GM23338 (cell line): ENCODE measurements at regions not wholly inside any gene's neighbourhood (a gene's known extent, or its start where the extent isn't known, plus 50 kb on each side); places are given as distances from the start of the nearest gene placed in this dataset.

Experiments
- ATAC-seq: fragments of 200-7000 bp; cut with Tn5 transposase; 3 replicates; pipeline ENCODE4 v1.9.1; 2020
- DNase-seq: peaks from one replicate; pipeline ENCODE4 v3.0.0-alpha.2; 2015; ENCODE audit warnings: low spot score
- H2AFZ ChIP-seq: fragments of 200-600 bp; sonication (generic); 2 replicates; pipeline ENCODE4 v1.8.0; 2016; ENCODE audit warnings: antibody characterized with exemption, mild to moderate bottlenecking, moderate library complexity
- H3F3A ChIP-seq: fragments of 200-600 bp; sonication (generic); replicated peaks from 2 replicates; pipeline ENCODE4 v1.8.0; 2017; ENCODE audit warnings: antibody characterized with exemption, mixed run types, low read depth
- H3K27ac ChIP-seq: fragments of 200-600 bp; sonication (generic); 2 replicates; pipeline ENCODE4 v1.6.1; 2016; ENCODE audit warnings: low read depth
- H3K27me3 ChIP-seq: fragments of 200-600 bp; sonication (generic); 2 replicates; pipeline ENCODE4 v1.8.0; 2016; ENCODE audit warnings: mild to moderate bottlenecking, mixed run types, moderate library complexity; ENCODE audit not compliant: insufficient read depth
- H3K36me3 ChIP-seq: fragments of 200-600 bp; sonication (generic); 2 replicates; pipeline ENCODE4 v1.8.0; 2016; ENCODE audit warnings: mild to moderate bottlenecking; ENCODE audit not compliant: insufficient read depth
- H3K4me1 ChIP-seq: fragments of 200-600 bp; sonication (generic); 2 replicates; pipeline ENCODE4 v1.8.0; 2016; ENCODE audit warnings: mild to moderate bottlenecking, moderate library complexity; ENCODE audit not compliant: insufficient read depth
- H3K4me2 ChIP-seq: fragments of 200-600 bp; sonication (generic); 2 replicates; pipeline ENCODE4 v1.7.1; 2017; ENCODE audit warnings: mixed run types
- H3K4me3 ChIP-seq: fragments of 200-600 bp; sonication (generic); 2 replicates; pipeline ENCODE4 v1.6.1; 2016; ENCODE audit warnings: mixed run types
- H3K79me2 ChIP-seq: fragments of 200-600 bp; sonication (generic); replicated peaks from 2 replicates; pipeline ENCODE4 v1.8.0; 2017; ENCODE audit warnings: mild to moderate bottlenecking; ENCODE audit not compliant: insufficient read depth
- H3K9me2 ChIP-seq: fragments of 200-600 bp; sonication (generic); 2 replicates; pipeline ENCODE4 v1.8.0; 2017; ENCODE audit not compliant: insufficient read depth
- H4K20me1 ChIP-seq: fragments of 200-600 bp; sonication (generic); replicated peaks from 2 replicates; pipeline ENCODE4 v1.8.0; 2017; ENCODE audit warnings: mild to moderate bottlenecking; ENCODE audit not compliant: insufficient read depth
- H3K27ac Mint-ChIP-seq: 2 replicates; pipeline ENCODE4 v1.8.0; 2020; ENCODE audit warnings: inconsistent platforms, mild to moderate bottlenecking, moderate library complexity, mixed read lengths
- H3K27me3 Mint-ChIP-seq: 3 replicates; pipeline ENCODE4 v1.8.0; 2022; ENCODE audit warnings: low read depth, mild to moderate bottlenecking, moderate library complexity, mixed read lengths, inconsistent platforms; ENCODE audit not compliant: insufficient read depth, poor library complexity
- H3K36me3 Mint-ChIP-seq: 3 replicates; pipeline ENCODE4 v1.8.0; 2021; ENCODE audit warnings: low read depth, mild to moderate bottlenecking, inconsistent platforms, moderate library complexity, mixed read lengths
- H3K4me1 Mint-ChIP-seq: 3 replicates; pipeline ENCODE4 v1.8.0; 2020; ENCODE audit warnings: mild to moderate bottlenecking, inconsistent platforms, mixed read lengths
- H3K4me3 Mint-ChIP-seq: 3 replicates; pipeline ENCODE4 v1.8.0; 2021; ENCODE audit warnings: moderate library complexity, mild to moderate bottlenecking, inconsistent platforms, mixed read lengths
- H3K9me3 Mint-ChIP-seq: 3 replicates; pipeline ENCODE4 v1.8.0; 2020; ENCODE audit warnings: moderate library complexity, mild to moderate bottlenecking, inconsistent platforms, mixed read lengths
- CREB1 ChIP-seq: fragments of 250-450 bp; sonication (Bioruptor Pico); IDR thresholded peaks from 2 replicates; pipeline ENCODE4 v1.5.0; 2020; ENCODE audit warnings: low read depth, mild to moderate bottlenecking, moderate library complexity
- EZH2 ChIP-seq: fragments of 200-600 bp; sonication (generic); IDR thresholded peaks from one replicate; pipeline ENCODE4 v1.8.0; 2017; ENCODE audit warnings: antibody characterized with exemption, mild to moderate bottlenecking, low read depth; ENCODE audit not compliant: unreplicated experiment
- EZH2phosphoT487 ChIP-seq: fragments of 200-600 bp; sonication (generic); IDR thresholded peaks from one replicate; pipeline ENCODE4 v1.8.1; 2018; ENCODE audit warnings: antibody characterized with exemption; ENCODE audit not compliant: unreplicated experiment
- JUNB ChIP-seq: IDR thresholded peaks from one replicate; pipeline ENCODE4 v1.6.1; 2016; ENCODE audit warnings: antibody characterized with exemption; ENCODE audit not compliant: unreplicated experiment
- NANOG ChIP-seq: IDR thresholded peaks from 2 replicates; pipeline ENCODE4 v1.6.1; 2016; ENCODE audit warnings: antibody characterized with exemption, borderline replicate concordance
- POLR2AphosphoS5 ChIP-seq: IDR thresholded peaks from 2 replicates; pipeline ENCODE4 v1.6.1; 2016; ENCODE audit warnings: antibody characterized with exemption, low read depth
- STAT1 ChIP-seq: IDR thresholded peaks from one replicate; pipeline ENCODE4 v1.6.1; 2016; ENCODE audit warnings: antibody characterized with exemption; ENCODE audit not compliant: unreplicated experiment
- ZNF114 ChIP-seq: fragments of 250-450 bp; sonication (Bioruptor Pico); IDR thresholded peaks from 2 replicates; pipeline ENCODE4 v1.5.0; 2020; ENCODE audit warnings: mild to moderate bottlenecking, moderate library complexity
- ZNF331 ChIP-seq: fragments of 250-450 bp; sonication (Bioruptor Pico); IDR thresholded peaks from 2 replicates; pipeline ENCODE4 v1.5.0; 2020; ENCODE audit warnings: low read depth, mild to moderate bottlenecking, moderate library complexity
- TF ChIP-seq, protein P1 (sequence below): IDR thresholded peaks from 2 replicates; pipeline ENCODE4 v1.6.1; 2016; ENCODE audit warnings: antibody characterized with exemption
- TF ChIP-seq, protein P2 (sequence below): IDR thresholded peaks from one replicate; pipeline ENCODE4 v1.6.1; 2018; ENCODE audit warnings: antibody characterized with exemption; ENCODE audit not compliant: unreplicated experiment
- TF ChIP-seq, protein P3 (sequence below): fragments of 250-450 bp; sonication (Bioruptor Pico); IDR thresholded peaks from 2 replicates; pipeline ENCODE4 v1.5.0; 2020; ENCODE audit warnings: mild to moderate bottlenecking, moderate library complexity
- TF ChIP-seq, protein P4 (sequence below), 2 experiments: fragments of 200-600 bp in 1 of 2; sonication (generic) in 1 of 2; conservative IDR thresholded peaks; 2 replicates each; pipeline versions ENCODE4 v1.5.1 to v1.6.1; 2016 to 2017; ENCODE audit warnings: antibody characterized with exemption in 2 of 2, low read depth in 2 of 2, mild to moderate bottlenecking in 2 of 2, moderate library complexity in 1 of 2

DNA sequence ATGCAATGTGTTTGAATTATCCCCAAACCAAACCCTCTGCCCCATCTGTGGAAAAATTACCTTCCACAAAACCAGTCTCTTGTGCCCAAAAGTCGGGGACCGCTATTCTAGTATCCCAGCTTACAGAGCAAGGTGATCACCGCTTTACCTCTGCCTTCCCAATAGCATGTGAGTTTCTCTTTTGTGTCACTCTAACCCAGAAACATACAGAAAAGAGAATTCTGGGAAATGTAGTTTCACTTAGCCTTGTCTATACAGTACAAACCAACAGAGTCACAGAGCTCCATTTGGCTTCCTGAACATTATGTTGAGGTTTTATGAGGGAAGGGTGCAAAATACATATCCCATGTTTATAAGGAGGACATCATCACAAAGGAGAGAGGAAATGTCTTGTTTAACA lies 260.3 kb upstream of the MINDY3 start:
- Histone ChIP-seq H2AFZ (no peak overlapping the region), H3K9me2 (peaks cover 12% of the 10 kb centered on the region; the same call in 1 of the 2 replicates), H3F3A (no peaks in the 10 kb centered on the region), H3K27me3 (no peaks in the 10 kb centered on the region), H3K4me1 (no peaks in the 10 kb centered on the region), H3K79me2 (no peaks in the 10 kb centered on the region), H4K20me1 (no peaks in the 10 kb centered on the region), H3K4me2 (no peak overlapping the region), H3K4me3 (no peak overlapping the region), H3K27ac (no peak overlapping the region), H3K36me3 (no peaks in the 10 kb centered on the region)
- Mint-ChIP-seq H3K27ac (no peak overlapping the region), H3K9me3 (no peaks in the 10 kb centered on the region), H3K4me1 (peaks cover 3% of the 10 kb centered on the region; the same call in 2 of the 3 replicates), H3K4me3 (no peak overlapping the region), H3K27me3 (no peaks in the 10 kb centered on the region), H3K36me3 (no peaks in the 10 kb centered on the region)
- DNase-seq (peak; percentile 39), ATAC-seq (peak; percentile 68)
- TF ChIP-seq, protein P1, sequence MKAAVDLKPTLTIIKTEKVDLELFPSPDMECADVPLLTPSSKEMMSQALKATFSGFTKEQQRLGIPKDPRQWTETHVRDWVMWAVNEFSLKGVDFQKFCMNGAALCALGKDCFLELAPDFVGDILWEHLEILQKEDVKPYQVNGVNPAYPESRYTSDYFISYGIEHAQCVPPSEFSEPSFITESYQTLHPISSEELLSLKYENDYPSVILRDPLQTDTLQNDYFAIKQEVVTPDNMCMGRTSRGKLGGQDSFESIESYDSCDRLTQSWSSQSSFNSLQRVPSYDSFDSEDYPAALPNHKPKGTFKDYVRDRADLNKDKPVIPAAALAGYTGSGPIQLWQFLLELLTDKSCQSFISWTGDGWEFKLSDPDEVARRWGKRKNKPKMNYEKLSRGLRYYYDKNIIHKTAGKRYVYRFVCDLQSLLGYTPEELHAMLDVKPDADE = no peak
- TF ChIP-seq NANOG (no peak), ZNF114 (no peak), JUNB (no peak), EZH2phosphoT487 (no peak), CREB1 (CRISPR knock-in tag) (no peak), STAT1 (no peak), ZNF331 (no peak), POLR2AphosphoS5 (no peak), EZH2 (no peak)
- TF ChIP-seq, protein P2, sequence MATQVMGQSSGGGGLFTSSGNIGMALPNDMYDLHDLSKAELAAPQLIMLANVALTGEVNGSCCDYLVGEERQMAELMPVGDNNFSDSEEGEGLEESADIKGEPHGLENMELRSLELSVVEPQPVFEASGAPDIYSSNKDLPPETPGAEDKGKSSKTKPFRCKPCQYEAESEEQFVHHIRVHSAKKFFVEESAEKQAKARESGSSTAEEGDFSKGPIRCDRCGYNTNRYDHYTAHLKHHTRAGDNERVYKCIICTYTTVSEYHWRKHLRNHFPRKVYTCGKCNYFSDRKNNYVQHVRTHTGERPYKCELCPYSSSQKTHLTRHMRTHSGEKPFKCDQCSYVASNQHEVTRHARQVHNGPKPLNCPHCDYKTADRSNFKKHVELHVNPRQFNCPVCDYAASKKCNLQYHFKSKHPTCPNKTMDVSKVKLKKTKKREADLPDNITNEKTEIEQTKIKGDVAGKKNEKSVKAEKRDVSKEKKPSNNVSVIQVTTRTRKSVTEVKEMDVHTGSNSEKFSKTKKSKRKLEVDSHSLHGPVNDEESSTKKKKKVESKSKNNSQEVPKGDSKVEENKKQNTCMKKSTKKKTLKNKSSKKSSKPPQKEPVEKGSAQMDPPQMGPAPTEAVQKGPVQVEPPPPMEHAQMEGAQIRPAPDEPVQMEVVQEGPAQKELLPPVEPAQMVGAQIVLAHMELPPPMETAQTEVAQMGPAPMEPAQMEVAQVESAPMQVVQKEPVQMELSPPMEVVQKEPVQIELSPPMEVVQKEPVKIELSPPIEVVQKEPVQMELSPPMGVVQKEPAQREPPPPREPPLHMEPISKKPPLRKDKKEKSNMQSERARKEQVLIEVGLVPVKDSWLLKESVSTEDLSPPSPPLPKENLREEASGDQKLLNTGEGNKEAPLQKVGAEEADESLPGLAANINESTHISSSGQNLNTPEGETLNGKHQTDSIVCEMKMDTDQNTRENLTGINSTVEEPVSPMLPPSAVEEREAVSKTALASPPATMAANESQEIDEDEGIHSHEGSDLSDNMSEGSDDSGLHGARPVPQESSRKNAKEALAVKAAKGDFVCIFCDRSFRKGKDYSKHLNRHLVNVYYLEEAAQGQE = no peak
- TF ChIP-seq, protein P3, sequence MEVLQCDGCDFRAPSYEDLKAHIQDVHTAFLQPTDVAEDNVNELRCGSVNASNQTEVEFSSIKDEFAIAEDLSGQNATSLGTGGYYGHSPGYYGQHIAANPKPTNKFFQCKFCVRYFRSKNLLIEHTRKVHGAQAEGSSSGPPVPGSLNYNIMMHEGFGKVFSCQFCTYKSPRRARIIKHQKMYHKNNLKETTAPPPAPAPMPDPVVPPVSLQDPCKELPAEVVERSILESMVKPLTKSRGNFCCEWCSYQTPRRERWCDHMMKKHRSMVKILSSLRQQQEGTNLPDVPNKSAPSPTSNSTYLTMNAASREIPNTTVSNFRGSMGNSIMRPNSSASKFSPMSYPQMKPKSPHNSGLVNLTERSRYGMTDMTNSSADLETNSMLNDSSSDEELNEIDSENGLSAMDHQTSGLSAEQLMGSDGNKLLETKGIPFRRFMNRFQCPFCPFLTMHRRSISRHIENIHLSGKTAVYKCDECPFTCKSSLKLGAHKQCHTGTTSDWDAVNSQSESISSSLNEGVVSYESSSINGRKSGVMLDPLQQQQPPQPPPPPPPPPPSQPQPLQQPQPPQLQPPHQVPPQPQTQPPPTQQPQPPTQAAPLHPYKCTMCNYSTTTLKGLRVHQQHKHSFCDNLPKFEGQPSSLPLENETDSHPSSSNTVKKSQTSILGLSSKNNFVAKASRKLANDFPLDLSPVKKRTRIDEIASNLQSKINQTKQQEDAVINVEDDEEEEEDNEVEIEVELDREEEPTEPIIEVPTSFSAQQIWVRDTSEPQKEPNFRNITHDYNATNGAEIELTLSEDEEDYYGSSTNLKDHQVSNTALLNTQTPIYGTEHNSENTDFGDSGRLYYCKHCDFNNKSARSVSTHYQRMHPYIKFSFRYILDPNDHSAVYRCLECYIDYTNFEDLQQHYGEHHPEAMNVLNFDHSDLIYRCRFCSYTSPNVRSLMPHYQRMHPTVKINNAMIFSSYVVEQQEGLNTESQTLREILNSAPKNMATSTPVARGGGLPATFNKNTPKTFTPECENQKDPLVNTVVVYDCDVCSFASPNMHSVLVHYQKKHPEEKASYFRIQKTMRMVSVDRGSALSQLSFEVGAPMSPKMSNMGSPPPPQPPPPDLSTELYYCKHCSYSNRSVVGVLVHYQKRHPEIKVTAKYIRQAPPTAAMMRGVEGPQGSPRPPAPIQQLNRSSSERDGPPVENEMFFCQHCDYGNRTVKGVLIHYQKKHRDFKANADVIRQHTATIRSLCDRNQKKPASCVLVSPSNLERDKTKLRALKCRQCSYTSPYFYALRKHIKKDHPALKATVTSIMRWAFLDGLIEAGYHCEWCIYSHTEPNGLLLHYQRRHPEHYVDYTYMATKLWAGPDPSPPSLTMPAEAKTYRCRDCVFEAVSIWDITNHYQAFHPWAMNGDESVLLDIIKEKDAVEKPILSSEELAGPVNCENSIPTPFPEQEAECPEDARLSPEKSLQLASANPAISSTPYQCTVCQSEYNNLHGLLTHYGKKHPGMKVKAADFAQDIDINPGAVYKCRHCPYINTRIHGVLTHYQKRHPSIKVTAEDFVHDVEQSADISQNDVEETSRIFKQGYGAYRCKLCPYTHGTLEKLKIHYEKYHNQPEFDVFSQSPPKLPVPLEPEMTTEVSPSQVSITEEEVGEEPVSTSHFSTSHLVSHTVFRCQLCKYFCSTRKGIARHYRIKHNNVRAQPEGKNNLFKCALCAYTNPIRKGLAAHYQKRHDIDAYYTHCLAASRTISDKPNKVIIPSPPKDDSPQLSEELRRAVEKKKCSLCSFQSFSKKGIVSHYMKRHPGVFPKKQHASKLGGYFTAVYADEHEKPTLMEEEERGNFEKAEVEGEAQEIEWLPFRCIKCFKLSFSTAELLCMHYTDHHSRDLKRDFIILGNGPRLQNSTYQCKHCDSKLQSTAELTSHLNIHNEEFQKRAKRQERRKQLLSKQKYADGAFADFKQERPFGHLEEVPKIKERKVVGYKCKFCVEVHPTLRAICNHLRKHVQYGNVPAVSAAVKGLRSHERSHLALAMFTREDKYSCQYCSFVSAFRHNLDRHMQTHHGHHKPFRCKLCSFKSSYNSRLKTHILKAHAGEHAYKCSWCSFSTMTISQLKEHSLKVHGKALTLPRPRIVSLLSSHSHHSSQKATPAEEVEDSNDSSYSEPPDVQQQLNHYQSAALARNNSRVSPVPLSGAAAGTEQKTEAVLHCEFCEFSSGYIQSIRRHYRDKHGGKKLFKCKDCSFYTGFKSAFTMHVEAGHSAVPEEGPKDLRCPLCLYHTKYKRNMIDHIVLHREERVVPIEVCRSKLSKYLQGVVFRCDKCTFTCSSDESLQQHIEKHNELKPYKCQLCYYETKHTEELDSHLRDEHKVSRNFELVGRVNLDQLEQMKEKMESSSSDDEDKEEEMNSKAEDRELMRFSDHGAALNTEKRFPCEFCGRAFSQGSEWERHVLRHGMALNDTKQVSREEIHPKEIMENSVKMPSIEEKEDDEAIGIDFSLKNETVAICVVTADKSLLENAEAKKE = no peak
- TF ChIP-seq, protein P4, sequence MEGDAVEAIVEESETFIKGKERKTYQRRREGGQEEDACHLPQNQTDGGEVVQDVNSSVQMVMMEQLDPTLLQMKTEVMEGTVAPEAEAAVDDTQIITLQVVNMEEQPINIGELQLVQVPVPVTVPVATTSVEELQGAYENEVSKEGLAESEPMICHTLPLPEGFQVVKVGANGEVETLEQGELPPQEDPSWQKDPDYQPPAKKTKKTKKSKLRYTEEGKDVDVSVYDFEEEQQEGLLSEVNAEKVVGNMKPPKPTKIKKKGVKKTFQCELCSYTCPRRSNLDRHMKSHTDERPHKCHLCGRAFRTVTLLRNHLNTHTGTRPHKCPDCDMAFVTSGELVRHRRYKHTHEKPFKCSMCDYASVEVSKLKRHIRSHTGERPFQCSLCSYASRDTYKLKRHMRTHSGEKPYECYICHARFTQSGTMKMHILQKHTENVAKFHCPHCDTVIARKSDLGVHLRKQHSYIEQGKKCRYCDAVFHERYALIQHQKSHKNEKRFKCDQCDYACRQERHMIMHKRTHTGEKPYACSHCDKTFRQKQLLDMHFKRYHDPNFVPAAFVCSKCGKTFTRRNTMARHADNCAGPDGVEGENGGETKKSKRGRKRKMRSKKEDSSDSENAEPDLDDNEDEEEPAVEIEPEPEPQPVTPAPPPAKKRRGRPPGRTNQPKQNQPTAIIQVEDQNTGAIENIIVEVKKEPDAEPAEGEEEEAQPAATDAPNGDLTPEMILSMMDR (conservative IDR thresholded peaks at IDR 0.05; ENCODE audit: low read depth in 2 of 2) = no peak
